Gastrocnemius medialis (tissue), 4 donors: ENCODE measurements at regions not wholly inside any gene's neighbourhood (a gene's known extent, or its start where the extent isn't known, plus 50 kb on each side); places are given as distances from the start of the nearest gene placed in this dataset.

Experiments
- CTCF ChIP-seq, 5 experiments: fragments of 450-650 bp in 3 of 5; fragments of 200-600 bp in 2 of 5; sonication (generic) in 2 of 5; IDR thresholded peaks in 4 of 5; conservative IDR thresholded peaks in 1 of 5; 1 replicate in 4 of 5; 2 replicates in 1 of 5; pipeline ENCODE4 v1.5.1; 2016 to 2019; ENCODE audit warnings: antibody characterized with exemption in 5 of 5, mild to moderate bottlenecking in 3 of 5, moderate library complexity in 3 of 5
- POLR2A ChIP-seq, 2 donors: fragments of 450-650 bp; IDR thresholded peaks; one replicate each; pipeline ENCODE4 v1.6.1; 2017; ENCODE audit warnings: antibody characterized with exemption in 2 of 2, mild to moderate bottlenecking in 2 of 2, moderate library complexity in 2 of 2

- no peak for TF ChIP-seq POLR2A (IDR thresholded peaks at IDR 0.05)
- TF ChIP-seq CTCF (IDR thresholded peaks at IDR 0.05 in 4 of 5, conservative IDR thresholded peaks at IDR 0.05 in 1 of 5): no peak
These were observed 185.5 kb upstream of the MYLIP start for GRCh38 chr6:15943423-15943822.
